ENCODE measurements at regions not wholly inside any gene's neighbourhood (a gene's known extent, or its start where the extent isn't known, plus 50 kb on each side); places are given as distances from the start of the nearest gene placed in this dataset.

DNA sequence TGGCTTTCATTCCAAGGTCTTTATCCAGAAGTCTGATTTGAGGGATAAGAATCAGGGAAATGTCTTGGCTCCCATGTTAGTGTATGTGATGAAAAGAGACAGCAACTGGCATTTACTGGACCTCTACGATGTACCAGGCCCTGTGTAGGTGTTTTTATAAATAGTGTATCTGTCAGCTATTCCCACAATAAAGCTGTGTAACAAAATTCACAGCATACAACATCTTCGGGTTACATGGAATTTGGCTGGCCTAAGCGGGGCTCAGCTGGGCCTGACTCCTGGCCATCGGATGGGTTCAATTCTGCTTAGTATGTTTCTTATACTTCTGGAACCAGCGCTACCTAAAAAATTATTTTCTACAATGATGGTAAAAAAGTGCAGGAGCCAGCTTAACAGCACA, 128.2 kb downstream of the SNX5 start:
- no peak for TF ChIP-seq RBBP5 (IDR thresholded peaks at IDR 0.05; ENCODE audit: borderline replicate concordance, low read depth, low read length)
- TF ChIP-seq, protein P1, sequence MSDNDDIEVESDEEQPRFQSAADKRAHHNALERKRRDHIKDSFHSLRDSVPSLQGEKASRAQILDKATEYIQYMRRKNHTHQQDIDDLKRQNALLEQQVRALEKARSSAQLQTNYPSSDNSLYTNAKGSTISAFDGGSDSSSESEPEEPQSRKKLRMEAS (IDR thresholded peaks at IDR 0.05) = no peak
- TF ChIP-seq TAF1 (IDR thresholded peaks at IDR 0.05; ENCODE audit: low read depth, low read length) = no peak
- TF ChIP-seq JUND (IDR thresholded peaks at IDR 0.05; ENCODE audit: low read length) = no peak
- no peak for TF ChIP-seq EZH2 (IDR thresholded peaks at IDR 0.05; ENCODE audit: low read depth, low read length, severe bottlenecking)
- no peak for TF ChIP-seq RNF2 (IDR thresholded peaks at IDR 0.05; ENCODE audit: borderline replicate concordance, low read depth, low read length, missing control alignments, poor library complexity, severe bottlenecking)
- TF ChIP-seq NRF1 (IDR thresholded peaks at IDR 0.05; ENCODE audit: low read depth, low read length) = no peak
- TF ChIP-seq, protein P2, sequence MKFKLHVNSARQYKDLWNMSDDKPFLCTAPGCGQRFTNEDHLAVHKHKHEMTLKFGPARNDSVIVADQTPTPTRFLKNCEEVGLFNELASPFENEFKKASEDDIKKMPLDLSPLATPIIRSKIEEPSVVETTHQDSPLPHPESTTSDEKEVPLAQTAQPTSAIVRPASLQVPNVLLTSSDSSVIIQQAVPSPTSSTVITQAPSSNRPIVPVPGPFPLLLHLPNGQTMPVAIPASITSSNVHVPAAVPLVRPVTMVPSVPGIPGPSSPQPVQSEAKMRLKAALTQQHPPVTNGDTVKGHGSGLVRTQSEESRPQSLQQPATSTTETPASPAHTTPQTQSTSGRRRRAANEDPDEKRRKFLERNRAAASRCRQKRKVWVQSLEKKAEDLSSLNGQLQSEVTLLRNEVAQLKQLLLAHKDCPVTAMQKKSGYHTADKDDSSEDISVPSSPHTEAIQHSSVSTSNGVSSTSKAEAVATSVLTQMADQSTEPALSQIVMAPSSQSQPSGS (IDR thresholded peaks at IDR 0.05; ENCODE audit: low read length) = no peak

Data from H1 (cell line).